ENCODE measurements at regions not wholly inside any gene's neighbourhood (a gene's known extent, or its start where the extent isn't known, plus 50 kb on each side); places are given as distances from the start of the nearest gene placed in this dataset.

- no peaks in the 10 kb centered on the region for H3K27me3 ChIP-seq (ENCODE audit: insufficient read depth, low read length)
- H3K4me3 ChIP-seq (ENCODE audit: low read length), result no peak overlapping the region
- H3K36me3 ChIP-seq (ENCODE audit: insufficient read depth, low read length), result no peaks in the 10 kb centered on the region
- no peak overlapping the region for H2AFZ ChIP-seq (ENCODE audit: low read depth, low read length)
- no peaks in the 10 kb centered on the region for H3K4me1 ChIP-seq (ENCODE audit: insufficient read depth, low read length)
- H3K9me3 ChIP-seq (ENCODE audit: low read length), result no peaks in the 10 kb centered on the region
Observed at GRCh38 chr3:44092497-44092896, 149.2 kb upstream of the TOPAZ1 start.

- Histone ChIP-seq H3K4me1 (ENCODE audit: insufficient read depth, low read length) (peaks cover 1% of the 10 kb centered on the region), H3K27me3 (ENCODE audit: insufficient read depth, low read length) (no peaks in the 10 kb centered on the region), H3K36me3 (ENCODE audit: insufficient read depth, low read length) (no peaks in the 10 kb centered on the region), H3K4me3 (ENCODE audit: low read length) (no peak overlapping the region), H2AFZ (ENCODE audit: low read depth, low read length) (no peak overlapping the region), H3K9me3 (ENCODE audit: low read length) (no peaks in the 10 kb centered on the region)
Observed at GRCh38 chr3:44093531-44093930, 148.2 kb upstream of the TOPAZ1 start.

- Histone ChIP-seq H2AFZ (ENCODE audit: low read depth, low read length) (no peak overlapping the region), H3K9me3 (ENCODE audit: low read length) (no peaks in the 10 kb centered on the region), H3K4me1 (ENCODE audit: insufficient read depth, low read length) (peaks cover 8% of the 10 kb centered on the region), H3K4me3 (ENCODE audit: low read length) (no peak overlapping the region), H3K27me3 (ENCODE audit: insufficient read depth, low read length) (no peaks in the 10 kb centered on the region), H3K36me3 (ENCODE audit: insufficient read depth, low read length) (no peaks in the 10 kb centered on the region)
Observed at GRCh38 chr3:44098656-44099415, 142.8 kb upstream of the TOPAZ1 start.

- Histone ChIP-seq H3K27me3 (ENCODE audit: insufficient read depth, low read length) (no peaks in the 10 kb centered on the region), H3K36me3 (ENCODE audit: insufficient read depth, low read length) (no peaks in the 10 kb centered on the region), H3K4me1 (ENCODE audit: insufficient read depth, low read length) (peaks cover 8% of the 10 kb centered on the region), H2AFZ (ENCODE audit: low read depth, low read length) (no peak overlapping the region), H3K4me3 (ENCODE audit: low read length) (no peak overlapping the region), H3K9me3 (ENCODE audit: low read length) (no peaks in the 10 kb centered on the region)
Observed at GRCh38 chr3:44099566-44100297, 142.0 kb upstream of the TOPAZ1 start.

- Histone ChIP-seq H3K4me1 (ENCODE audit: insufficient read depth, low read length) (peaks cover 8% of the 10 kb centered on the region), H3K9me3 (ENCODE audit: low read length) (no peaks in the 10 kb centered on the region), H3K4me3 (ENCODE audit: low read length) (no peak overlapping the region), H2AFZ (ENCODE audit: low read depth, low read length) (no peak overlapping the region), H3K36me3 (ENCODE audit: insufficient read depth, low read length) (no peaks in the 10 kb centered on the region), H3K27me3 (ENCODE audit: insufficient read depth, low read length) (no peaks in the 10 kb centered on the region)
Observed at GRCh38 chr3:44100298-44100695, 141.4 kb upstream of the TOPAZ1 start.

- no peaks in the 10 kb centered on the region for H3K9me3 ChIP-seq (ENCODE audit: low read length)
- no peaks in the 10 kb centered on the region for H3K27me3 ChIP-seq (ENCODE audit: insufficient read depth, low read length)
- no peak overlapping the region for H2AFZ ChIP-seq (ENCODE audit: low read depth, low read length)
- no peak overlapping the region for H3K4me3 ChIP-seq (ENCODE audit: low read length)
- H3K4me1 ChIP-seq (ENCODE audit: insufficient read depth, low read length), result peaks cover 1% of the 10 kb centered on the region
- H3K36me3 ChIP-seq (ENCODE audit: insufficient read depth, low read length), result no peaks in the 10 kb centered on the region
Observed at GRCh38 chr3:44104043-44104442, 137.6 kb upstream of the TOPAZ1 start.

- Histone ChIP-seq H3K27me3 (ENCODE audit: insufficient read depth, low read length) (no peaks in the 10 kb centered on the region), H2AFZ (ENCODE audit: low read depth, low read length) (no peak overlapping the region), H3K4me3 (ENCODE audit: low read length) (no peak overlapping the region), H3K9me3 (ENCODE audit: low read length) (no peaks in the 10 kb centered on the region), H3K4me1 (ENCODE audit: insufficient read depth, low read length) (no peaks in the 10 kb centered on the region), H3K36me3 (ENCODE audit: insufficient read depth, low read length) (no peaks in the 10 kb centered on the region)
Observed at GRCh38 chr3:44104668-44105321, 136.9 kb upstream of the TOPAZ1 start.

- no peaks in the 10 kb centered on the region for H3K27me3 ChIP-seq (ENCODE audit: insufficient read depth, low read length)
- no peaks in the 10 kb centered on the region for H3K36me3 ChIP-seq (ENCODE audit: insufficient read depth, low read length)
- no peak overlapping the region for H3K4me3 ChIP-seq (ENCODE audit: low read length)
- no peak overlapping the region for H2AFZ ChIP-seq (ENCODE audit: low read depth, low read length)
- no peaks in the 10 kb centered on the region for H3K9me3 ChIP-seq (ENCODE audit: low read length)
- no peaks in the 10 kb centered on the region for H3K4me1 ChIP-seq (ENCODE audit: insufficient read depth, low read length)
Observed at GRCh38 chr3:44105571-44105970, 136.1 kb upstream of the TOPAZ1 start.

GRCh38 chr3:44106756-44107155 lies 134.9 kb upstream of the TOPAZ1 start:
- Histone ChIP-seq H2AFZ (ENCODE audit: low read depth, low read length) (no peak overlapping the region), H3K4me1 (ENCODE audit: insufficient read depth, low read length) (no peaks in the 10 kb centered on the region), H3K9me3 (ENCODE audit: low read length) (no peaks in the 10 kb centered on the region), H3K36me3 (ENCODE audit: insufficient read depth, low read length) (no peaks in the 10 kb centered on the region), H3K4me3 (ENCODE audit: low read length) (no peak overlapping the region), H3K27me3 (ENCODE audit: insufficient read depth, low read length) (no peaks in the 10 kb centered on the region)

GRCh38 chr3:44108481-44108880 lies 133.2 kb upstream of the TOPAZ1 start:
- H3K4me1 ChIP-seq (ENCODE audit: insufficient read depth, low read length), result no peaks in the 10 kb centered on the region
- H3K27me3 ChIP-seq (ENCODE audit: insufficient read depth, low read length), result no peaks in the 10 kb centered on the region
- no peaks in the 10 kb centered on the region for H3K9me3 ChIP-seq (ENCODE audit: low read length)
- H3K36me3 ChIP-seq (ENCODE audit: insufficient read depth, low read length), result no peaks in the 10 kb centered on the region
- H2AFZ ChIP-seq (ENCODE audit: low read depth, low read length), result no peak overlapping the region
- H3K4me3 ChIP-seq (ENCODE audit: low read length), result no peak overlapping the region

- Histone ChIP-seq H3K4me1 (ENCODE audit: insufficient read depth, low read length) (no peaks in the 10 kb centered on the region), H2AFZ (ENCODE audit: low read depth, low read length) (no peak overlapping the region), H3K4me3 (ENCODE audit: low read length) (no peak overlapping the region), H3K36me3 (ENCODE audit: insufficient read depth, low read length) (no peaks in the 10 kb centered on the region), H3K27me3 (ENCODE audit: insufficient read depth, low read length) (no peaks in the 10 kb centered on the region), H3K9me3 (ENCODE audit: low read length) (no peaks in the 10 kb centered on the region)
Observed at GRCh38 chr3:44109771-44110361, 131.8 kb upstream of the TOPAZ1 start.

GRCh38 chr3:44110648-44111047 lies 131.0 kb upstream of the TOPAZ1 start:
- H3K4me1 ChIP-seq (ENCODE audit: insufficient read depth, low read length), result no peaks in the 10 kb centered on the region
- no peak overlapping the region for H3K4me3 ChIP-seq (ENCODE audit: low read length)
- H3K36me3 ChIP-seq (ENCODE audit: insufficient read depth, low read length), result no peaks in the 10 kb centered on the region
- H2AFZ ChIP-seq (ENCODE audit: low read depth, low read length), result no peak overlapping the region
- H3K27me3 ChIP-seq (ENCODE audit: insufficient read depth, low read length), result no peaks in the 10 kb centered on the region
- H3K9me3 ChIP-seq (ENCODE audit: low read length), result no peaks in the 10 kb centered on the region

- Histone ChIP-seq H3K9me3 (ENCODE audit: low read length) (no peaks in the 10 kb centered on the region), H3K36me3 (ENCODE audit: insufficient read depth, low read length) (no peaks in the 10 kb centered on the region), H3K27me3 (ENCODE audit: insufficient read depth, low read length) (no peaks in the 10 kb centered on the region), H3K4me1 (ENCODE audit: insufficient read depth, low read length) (no peaks in the 10 kb centered on the region), H2AFZ (ENCODE audit: low read depth, low read length) (no peak overlapping the region), H3K4me3 (ENCODE audit: low read length) (no peak overlapping the region)
Observed at GRCh38 chr3:44111482-44111881, 130.2 kb upstream of the TOPAZ1 start.

Data from neuron (in vitro differentiated cells).